ENCODE measurements at regions not wholly inside any gene's neighbourhood (a gene's known extent, or its start where the extent isn't known, plus 50 kb on each side); places are given as distances from the start of the nearest gene placed in this dataset.

DNA sequence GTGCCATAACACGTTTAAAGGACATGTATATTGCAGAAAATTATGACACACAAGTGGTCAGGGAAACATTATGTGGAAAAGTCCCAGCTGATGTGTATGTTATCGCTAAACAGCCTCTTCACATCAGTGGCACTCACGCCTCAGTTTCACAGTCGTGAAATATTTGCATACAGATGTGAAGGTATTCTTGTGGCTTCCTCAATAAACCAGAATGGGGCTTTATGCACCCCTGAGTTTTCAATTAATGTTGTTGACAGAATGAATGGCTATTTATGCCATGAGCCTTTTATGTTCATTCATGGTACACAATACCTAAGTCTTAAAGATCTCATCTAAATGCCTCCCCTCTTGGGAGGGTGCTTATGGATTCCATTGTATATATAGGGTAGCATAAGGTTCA lies 202.1 kb upstream of the ADGRL2 start:
- TF ChIP-seq, protein P1, sequence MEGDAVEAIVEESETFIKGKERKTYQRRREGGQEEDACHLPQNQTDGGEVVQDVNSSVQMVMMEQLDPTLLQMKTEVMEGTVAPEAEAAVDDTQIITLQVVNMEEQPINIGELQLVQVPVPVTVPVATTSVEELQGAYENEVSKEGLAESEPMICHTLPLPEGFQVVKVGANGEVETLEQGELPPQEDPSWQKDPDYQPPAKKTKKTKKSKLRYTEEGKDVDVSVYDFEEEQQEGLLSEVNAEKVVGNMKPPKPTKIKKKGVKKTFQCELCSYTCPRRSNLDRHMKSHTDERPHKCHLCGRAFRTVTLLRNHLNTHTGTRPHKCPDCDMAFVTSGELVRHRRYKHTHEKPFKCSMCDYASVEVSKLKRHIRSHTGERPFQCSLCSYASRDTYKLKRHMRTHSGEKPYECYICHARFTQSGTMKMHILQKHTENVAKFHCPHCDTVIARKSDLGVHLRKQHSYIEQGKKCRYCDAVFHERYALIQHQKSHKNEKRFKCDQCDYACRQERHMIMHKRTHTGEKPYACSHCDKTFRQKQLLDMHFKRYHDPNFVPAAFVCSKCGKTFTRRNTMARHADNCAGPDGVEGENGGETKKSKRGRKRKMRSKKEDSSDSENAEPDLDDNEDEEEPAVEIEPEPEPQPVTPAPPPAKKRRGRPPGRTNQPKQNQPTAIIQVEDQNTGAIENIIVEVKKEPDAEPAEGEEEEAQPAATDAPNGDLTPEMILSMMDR (IDR thresholded peaks at IDR 0.05 in 4 of 5, conservative IDR thresholded peaks at IDR 0.05 in 1 of 5), result no peak
- no peak for TF ChIP-seq POLR2A (IDR thresholded peaks at IDR 0.05)
